Parathyroid adenoma (tissue), 2 donors: ENCODE measurements at regions not wholly inside any gene's neighbourhood (a gene's known extent, or its start where the extent isn't known, plus 50 kb on each side); places are given as distances from the start of the nearest gene placed in this dataset.

Source experiments
- H2AFZ ChIP-seq: fragments of 300-600 bp; sonication (generic); one replicate; pipeline ENCODE4 v1.7.0; 2017; ENCODE audit warnings: antibody characterized with exemption, mild to moderate bottlenecking
- H3K27ac ChIP-seq: fragments of 300-600 bp; sonication (generic); one replicate; pipeline ENCODE4 v1.7.0; 2017
- H3K27me3 ChIP-seq: fragments of 300-600 bp; sonication (generic); one replicate; pipeline ENCODE4 v1.7.0; 2017; ENCODE audit warnings: low read length; ENCODE audit not compliant: control insufficient read depth, insufficient read depth
- H3K36me3 ChIP-seq: fragments of 300-600 bp; sonication (generic); one replicate; pipeline ENCODE4 v1.7.0; 2017; ENCODE audit warnings: low read length; ENCODE audit not compliant: control insufficient read depth, insufficient read depth
- H3K4me1 ChIP-seq: fragments of 300-600 bp; sonication (generic); one replicate; pipeline ENCODE4 v1.7.0; 2017; ENCODE audit warnings: control low read depth
- H3K4me2 ChIP-seq: fragments of 300-600 bp; sonication (generic); one replicate; pipeline ENCODE4 v1.7.0; 2017; ENCODE audit warnings: low read length
- H3K4me3 ChIP-seq: fragments of 300-600 bp; sonication (generic); one replicate; pipeline ENCODE4 v1.7.0; 2017; ENCODE audit warnings: low read depth, low read length
- H3K79me2 ChIP-seq: fragments of 300-600 bp; sonication (generic); one replicate; pipeline ENCODE4 v1.7.0; 2017; ENCODE audit warnings: control low read depth
- H3K9ac ChIP-seq: fragments of 300-600 bp; sonication (generic); one replicate; pipeline ENCODE4 v1.7.0; 2017; ENCODE audit warnings: mild to moderate bottlenecking
- H3K9me3 ChIP-seq: fragments of 300-600 bp; sonication (generic); one replicate; pipeline ENCODE4 v1.7.0; 2017; ENCODE audit warnings: low read length; ENCODE audit not compliant: control insufficient read depth
- TF ChIP-seq, protein P1 (sequence below): fragments of 300-600 bp; sonication (generic); IDR thresholded peaks from one replicate; pipeline ENCODE4 v1.7.0; 2017; ENCODE audit warnings: antibody characterized with exemption, mild to moderate bottlenecking
- donor health status: primary hyperparathyroidism.

DNA sequence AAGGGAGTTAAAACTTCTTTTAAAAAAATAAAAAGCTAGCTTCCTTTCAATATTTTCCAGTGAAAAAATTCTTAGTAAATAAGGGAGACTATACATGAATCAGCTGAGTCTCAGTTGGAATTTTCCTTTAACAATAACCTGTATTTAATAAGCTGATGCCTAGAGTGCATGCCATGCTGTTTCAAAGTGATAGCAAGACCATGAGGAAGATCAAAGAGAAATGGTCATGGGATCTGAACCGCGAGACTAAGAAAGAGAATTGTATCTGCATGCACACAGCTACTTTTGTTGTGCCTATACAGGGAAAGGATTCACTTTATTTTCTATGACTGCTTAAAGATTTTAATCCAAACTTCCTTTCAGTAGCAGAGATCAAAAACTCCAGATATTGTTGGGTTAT, 2217.0 kb downstream of the MAT2B start:
- H3K4me3 ChIP-seq, result no peak overlapping the region
- H2AFZ ChIP-seq, result no peak overlapping the region
- TF ChIP-seq, protein P1, sequence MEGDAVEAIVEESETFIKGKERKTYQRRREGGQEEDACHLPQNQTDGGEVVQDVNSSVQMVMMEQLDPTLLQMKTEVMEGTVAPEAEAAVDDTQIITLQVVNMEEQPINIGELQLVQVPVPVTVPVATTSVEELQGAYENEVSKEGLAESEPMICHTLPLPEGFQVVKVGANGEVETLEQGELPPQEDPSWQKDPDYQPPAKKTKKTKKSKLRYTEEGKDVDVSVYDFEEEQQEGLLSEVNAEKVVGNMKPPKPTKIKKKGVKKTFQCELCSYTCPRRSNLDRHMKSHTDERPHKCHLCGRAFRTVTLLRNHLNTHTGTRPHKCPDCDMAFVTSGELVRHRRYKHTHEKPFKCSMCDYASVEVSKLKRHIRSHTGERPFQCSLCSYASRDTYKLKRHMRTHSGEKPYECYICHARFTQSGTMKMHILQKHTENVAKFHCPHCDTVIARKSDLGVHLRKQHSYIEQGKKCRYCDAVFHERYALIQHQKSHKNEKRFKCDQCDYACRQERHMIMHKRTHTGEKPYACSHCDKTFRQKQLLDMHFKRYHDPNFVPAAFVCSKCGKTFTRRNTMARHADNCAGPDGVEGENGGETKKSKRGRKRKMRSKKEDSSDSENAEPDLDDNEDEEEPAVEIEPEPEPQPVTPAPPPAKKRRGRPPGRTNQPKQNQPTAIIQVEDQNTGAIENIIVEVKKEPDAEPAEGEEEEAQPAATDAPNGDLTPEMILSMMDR, result no peak
- H3K4me1 ChIP-seq, result no peaks in the 10 kb centered on the region
- H3K27me3 ChIP-seq, result no peaks in the 10 kb centered on the region
- H3K27ac ChIP-seq, result no peak overlapping the region
- H3K79me2 ChIP-seq, result no peaks in the 10 kb centered on the region
- no peak overlapping the region for H3K4me2 ChIP-seq
- H3K9ac ChIP-seq, result no peak overlapping the region
- H3K36me3 ChIP-seq, result no peaks in the 10 kb centered on the region
- H3K9me3 ChIP-seq, result no peaks in the 10 kb centered on the region

DNA sequence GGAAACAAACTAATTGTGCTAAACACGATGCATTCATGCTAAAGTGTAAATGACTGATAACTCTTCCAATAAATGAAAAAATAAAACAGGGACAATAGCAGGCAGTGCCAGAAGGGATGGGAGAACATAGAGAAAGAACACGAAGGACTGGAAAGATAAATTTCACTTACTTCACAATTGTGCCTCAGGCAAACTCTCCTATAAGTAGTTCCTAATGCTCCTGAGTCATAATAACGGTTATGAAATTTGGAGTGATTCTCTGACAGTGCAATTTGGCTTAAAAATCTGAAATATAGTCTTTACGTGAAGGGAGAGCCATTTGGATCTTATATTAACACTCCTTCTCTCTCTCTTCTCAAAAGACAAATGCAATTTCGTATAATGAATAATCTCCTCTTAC, 2218.5 kb downstream of the MAT2B start:
- Histone ChIP-seq H3K36me3 (no peaks in the 10 kb centered on the region), H3K4me1 (no peaks in the 10 kb centered on the region), H3K4me2 (no peak overlapping the region), H3K4me3 (no peak overlapping the region), H3K79me2 (no peaks in the 10 kb centered on the region), H3K9ac (no peak overlapping the region), H3K9me3 (no peaks in the 10 kb centered on the region), H2AFZ (no peak overlapping the region), H3K27me3 (no peaks in the 10 kb centered on the region), H3K27ac (no peak overlapping the region)
- TF ChIP-seq, protein P1, result no peak

DNA sequence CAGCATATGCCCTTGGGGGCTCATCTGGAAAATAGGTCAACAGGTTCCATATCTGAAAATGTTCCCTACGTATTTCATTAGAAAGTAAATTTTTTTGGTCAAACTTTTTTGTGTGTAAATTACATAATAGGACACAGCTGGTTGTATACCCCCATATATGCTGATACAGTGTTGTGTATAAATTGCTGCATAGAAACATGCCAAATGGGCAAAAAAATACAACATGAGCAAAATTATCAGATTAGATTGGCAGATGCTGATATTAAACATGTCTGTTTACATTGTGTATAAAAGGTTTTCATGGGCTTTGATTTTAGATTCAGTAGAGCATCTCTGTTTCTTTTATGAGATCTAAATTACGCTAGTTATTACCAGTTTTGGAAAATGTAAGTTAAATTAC, 2223.0 kb downstream of the MAT2B start:
- no peaks in the 10 kb centered on the region for H3K36me3 ChIP-seq
- H3K4me3 ChIP-seq, result no peak overlapping the region
- no peaks in the 10 kb centered on the region for H3K4me1 ChIP-seq
- no peaks in the 10 kb centered on the region for H3K9me3 ChIP-seq
- no peaks in the 10 kb centered on the region for H3K27me3 ChIP-seq
- no peak overlapping the region for H3K4me2 ChIP-seq
- no peak overlapping the region for H3K9ac ChIP-seq
- no peaks in the 10 kb centered on the region for H3K79me2 ChIP-seq
- H2AFZ ChIP-seq, result no peak overlapping the region
- no peak overlapping the region for H3K27ac ChIP-seq
- TF ChIP-seq, protein P1, result no peak

DNA sequence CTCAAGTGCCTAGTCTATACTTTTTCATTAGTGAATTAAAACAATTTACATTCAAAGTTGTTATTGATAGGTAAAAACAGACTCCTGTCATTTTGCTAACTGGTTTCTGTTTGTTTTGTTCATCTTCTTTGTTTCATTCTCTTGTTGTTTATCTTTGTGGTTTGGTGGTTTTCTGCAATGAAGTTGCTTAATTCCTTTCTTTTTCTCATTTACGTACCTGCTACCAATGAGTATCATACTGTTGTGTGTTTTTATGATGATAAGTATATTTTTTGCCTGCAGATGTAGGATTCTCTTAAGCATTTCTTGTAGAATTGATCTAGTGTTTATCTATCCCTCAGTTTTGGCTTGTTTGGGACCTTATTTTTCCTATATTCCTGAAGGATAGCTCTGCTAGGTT, 2230.0 kb downstream of the MAT2B start:
- Histone ChIP-seq H3K4me2 (no peak overlapping the region), H3K27ac (no peak overlapping the region), H3K9ac (no peak overlapping the region), H3K79me2 (no peaks in the 10 kb centered on the region), H2AFZ (no peak overlapping the region), H3K36me3 (no peaks in the 10 kb centered on the region), H3K9me3 (peaks cover 4% of the 10 kb centered on the region), H3K4me3 (no peak overlapping the region), H3K4me1 (no peaks in the 10 kb centered on the region), H3K27me3 (no peaks in the 10 kb centered on the region)
- TF ChIP-seq, protein P1, result no peak

DNA sequence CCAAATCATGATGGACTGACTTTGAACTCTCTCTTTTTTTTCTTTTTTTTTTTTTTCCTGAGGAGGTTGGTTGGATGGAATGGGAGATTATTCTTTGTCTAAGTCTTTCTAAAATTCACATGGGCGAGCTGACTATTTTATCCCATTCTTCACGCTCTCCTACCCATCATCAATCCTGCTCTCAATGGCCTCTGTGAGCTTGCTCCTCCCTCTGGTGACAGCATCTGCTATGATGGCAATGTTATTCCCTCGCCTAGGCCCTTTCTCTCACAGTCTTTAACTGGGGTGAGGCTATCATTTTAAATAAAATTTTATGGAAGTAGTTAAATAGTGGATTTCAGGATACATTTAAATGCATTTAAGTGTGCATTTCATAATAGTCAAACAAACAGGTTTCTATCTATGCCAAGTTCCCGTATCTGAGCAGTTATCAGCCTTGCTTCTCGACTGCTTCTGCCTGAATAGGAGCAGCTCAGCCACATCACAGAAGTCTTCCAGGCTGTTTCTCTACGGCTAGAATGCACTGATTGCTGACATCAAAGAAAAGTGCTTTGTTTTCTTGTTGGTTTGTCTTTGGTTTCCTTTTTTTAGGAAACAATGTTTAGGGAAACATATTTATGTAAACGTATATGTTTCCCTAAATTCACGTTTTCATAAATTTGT, 2233.8 kb downstream of the MAT2B start:
- no peak overlapping the region for H3K27ac ChIP-seq
- H3K36me3 ChIP-seq, result no peaks in the 10 kb centered on the region
- TF ChIP-seq, protein P1, result no peak
- H3K9ac ChIP-seq, result no peak overlapping the region
- H3K4me3 ChIP-seq, result no peak overlapping the region
- no peaks in the 10 kb centered on the region for H3K79me2 ChIP-seq
- H3K9me3 ChIP-seq, result peaks cover 4% of the 10 kb centered on the region
- no peaks in the 10 kb centered on the region for H3K4me1 ChIP-seq
- no peak overlapping the region for H2AFZ ChIP-seq
- no peak overlapping the region for H3K4me2 ChIP-seq
- H3K27me3 ChIP-seq, result no peaks in the 10 kb centered on the region
